SW480 (cell line): ENCODE measurements at regions not wholly inside any gene's neighbourhood (a gene's known extent, or its start where the extent isn't known, plus 50 kb on each side); places are given as distances from the start of the nearest gene placed in this dataset.
A peak's percentile ranks its signal among the peaks of the same experiment; 100 is the strongest.
"Not testable (repeated sequence)": the region's sequence is repeated elsewhere in the genome, so short reads cannot be mapped to it uniquely, and the experiment has no call there.

Experiments used
- DNase-seq: peaks from one replicate; pipeline ENCODE4 v3.0.0-alpha.2; 2016; ENCODE audit warnings: low spot score

DNA sequence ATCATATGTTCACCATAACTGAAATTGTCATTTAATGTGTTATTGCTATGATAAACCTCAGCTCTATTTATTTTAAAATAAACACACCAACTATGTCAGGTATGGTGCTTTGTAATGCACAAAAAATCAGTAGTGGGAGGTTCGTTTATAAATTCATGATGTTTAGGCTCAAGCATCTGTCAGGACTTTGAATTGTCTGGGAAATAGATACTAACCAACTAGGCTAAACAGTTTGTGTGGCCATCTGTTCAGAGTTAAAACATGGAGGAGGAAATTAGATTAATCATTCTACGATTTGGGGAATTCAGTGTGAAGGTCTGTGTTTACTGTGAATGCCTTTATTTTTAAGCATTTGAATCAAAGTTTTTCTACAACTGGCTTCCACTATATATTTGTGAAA is 212.6 kb upstream of the FZD8 start:
- no peak for DNase-seq

GRCh38 chr10:35852721-35853120 is 210.6 kb upstream of the FZD8 start:
- DNase-seq = no peak

DNA sequence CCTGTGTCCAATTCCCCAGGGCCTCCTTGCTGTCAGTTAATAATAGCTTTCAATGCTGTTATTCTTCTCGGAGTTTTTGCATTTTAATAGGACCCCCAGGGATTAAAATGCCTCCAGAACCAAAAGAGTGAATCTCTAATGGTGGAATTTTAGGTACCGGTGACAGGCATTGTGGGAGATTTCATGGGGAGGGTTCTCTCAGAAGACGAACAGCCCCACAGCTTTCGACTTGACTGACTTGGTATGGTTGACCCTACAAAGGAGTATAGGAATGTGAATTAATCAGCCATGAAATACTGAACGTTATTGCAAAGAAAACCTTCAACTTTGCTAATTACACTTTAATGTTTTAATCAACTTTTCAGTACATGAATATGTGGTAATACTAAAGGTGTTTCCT is 206.3 kb upstream of the FZD8 start:
- DNase-seq = no peak

GRCh38 chr10:35844686-35845085 is 202.6 kb upstream of the FZD8 start:
- DNase-seq = no peak

DNA sequence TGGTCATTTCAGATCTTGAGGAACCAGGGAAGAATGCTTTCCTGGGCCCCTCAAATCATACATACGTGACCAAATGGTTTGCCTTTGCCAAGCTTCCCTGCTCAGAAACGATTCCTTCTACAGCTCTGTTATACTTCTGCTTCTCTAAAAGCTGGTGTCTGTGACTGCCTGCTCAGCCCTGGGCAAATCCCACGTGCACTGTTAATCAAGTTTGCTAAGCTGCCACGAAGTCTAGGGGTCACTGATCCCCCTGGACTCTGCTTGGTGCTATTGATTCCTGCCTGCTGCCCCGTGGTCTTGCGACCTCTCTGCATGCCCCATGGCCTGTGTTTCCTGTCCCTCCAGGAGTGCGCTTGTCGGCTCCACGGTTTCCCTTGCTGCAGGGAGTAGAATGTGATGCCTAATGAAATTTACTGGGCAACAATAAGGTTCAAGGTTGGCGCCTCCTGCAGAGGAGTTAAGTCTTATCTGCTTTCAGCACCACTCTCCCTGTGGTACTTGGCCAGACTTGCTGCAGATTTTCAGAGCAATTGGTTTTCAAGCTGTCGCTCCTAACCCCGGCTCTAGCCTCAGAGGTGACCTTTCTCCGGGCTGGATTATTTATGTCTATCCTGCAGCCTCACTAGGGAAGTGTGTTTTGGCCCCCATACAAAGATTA is 201.6 kb upstream of the FZD8 start:
- no peak for DNase-seq

- DNase-seq = no peak
These were observed 196.0 kb upstream of the FZD8 start for GRCh38 chr10:35838054-35838453.

- DNase-seq = no peak
These were observed 193.4 kb upstream of the FZD8 start for GRCh38 chr10:35835545-35835944.

DNA sequence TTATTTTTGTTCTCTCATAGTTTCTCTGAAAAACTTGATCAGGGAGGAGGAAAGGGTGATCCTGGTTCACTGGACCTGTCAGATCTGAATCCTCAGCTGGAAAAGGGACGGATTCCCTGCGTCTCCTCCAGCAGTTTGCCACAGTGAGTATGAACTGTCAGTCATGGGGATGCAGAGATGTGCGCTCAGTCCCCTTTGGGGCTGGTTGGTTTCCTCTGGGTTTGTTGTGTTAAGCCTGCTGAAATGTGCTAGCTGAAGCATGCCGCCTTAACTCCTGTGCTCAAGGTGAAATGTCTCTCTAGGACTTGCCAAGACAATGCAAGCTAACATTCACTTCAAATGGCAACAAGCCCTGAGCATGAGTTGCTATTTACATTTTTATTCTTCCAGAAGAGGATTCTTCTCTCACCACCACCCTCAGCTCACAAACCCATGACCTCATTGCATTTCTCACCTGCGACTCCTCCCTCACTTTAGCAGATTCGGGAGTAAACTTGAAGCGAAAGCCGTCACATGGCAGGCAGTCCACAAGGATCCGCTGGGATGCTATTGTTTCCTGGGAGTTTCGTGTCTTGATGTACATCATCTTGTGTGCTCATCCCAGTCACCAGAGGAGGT is 192.9 kb upstream of the FZD8 start:
- no peak for DNase-seq

DNA sequence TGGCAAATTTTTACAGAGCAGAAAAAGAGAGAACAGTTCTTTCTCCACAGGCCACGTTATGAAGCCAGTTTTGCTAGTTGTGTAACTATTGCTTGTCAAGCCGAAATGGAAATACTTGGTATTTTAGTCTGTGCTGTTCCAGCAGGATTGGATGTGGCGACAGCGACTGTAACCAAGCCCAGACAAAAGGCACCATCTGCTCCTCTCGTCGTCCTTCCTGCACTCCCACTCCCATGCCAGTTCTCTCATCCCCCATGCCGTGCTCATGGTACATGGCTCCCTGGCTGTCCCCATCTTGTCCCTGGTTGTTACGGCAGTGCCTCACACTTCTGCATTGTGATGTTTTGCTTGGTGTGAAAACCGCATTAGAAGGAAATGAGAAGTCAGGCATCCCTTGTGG is 185.7 kb upstream of the FZD8 start:
- DNase-seq = no peak

- DNase-seq = no peak
These were observed 182.6 kb upstream of the FZD8 start for GRCh38 chr10:35824704-35825103.

- no peak for DNase-seq
These were observed 180.2 kb upstream of the FZD8 start for GRCh38 chr10:35822316-35822715.

GRCh38 chr10:35821339-35821911 is 179.3 kb upstream of the FZD8 start:
- no peak for DNase-seq

DNA sequence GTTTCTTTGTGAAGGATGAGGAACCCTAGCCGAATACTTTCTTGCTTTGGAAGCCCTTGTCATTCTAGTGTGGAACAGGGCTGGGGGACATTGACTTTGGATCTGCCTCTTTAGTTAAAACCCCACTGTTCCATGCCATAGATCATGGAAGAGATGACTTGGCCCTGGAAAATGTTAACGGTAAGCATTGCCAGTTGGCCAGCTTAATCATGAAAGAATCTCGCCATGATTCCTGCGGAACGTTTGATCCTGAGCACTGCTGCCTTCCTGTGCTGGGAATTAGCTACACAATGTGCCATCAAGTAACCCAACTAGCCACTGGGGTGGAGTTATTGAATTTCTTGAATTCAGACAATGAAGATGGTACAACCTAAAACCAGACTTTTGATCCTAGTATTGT is 177.6 kb upstream of the FZD8 start:
- no peak for DNase-seq

DNA sequence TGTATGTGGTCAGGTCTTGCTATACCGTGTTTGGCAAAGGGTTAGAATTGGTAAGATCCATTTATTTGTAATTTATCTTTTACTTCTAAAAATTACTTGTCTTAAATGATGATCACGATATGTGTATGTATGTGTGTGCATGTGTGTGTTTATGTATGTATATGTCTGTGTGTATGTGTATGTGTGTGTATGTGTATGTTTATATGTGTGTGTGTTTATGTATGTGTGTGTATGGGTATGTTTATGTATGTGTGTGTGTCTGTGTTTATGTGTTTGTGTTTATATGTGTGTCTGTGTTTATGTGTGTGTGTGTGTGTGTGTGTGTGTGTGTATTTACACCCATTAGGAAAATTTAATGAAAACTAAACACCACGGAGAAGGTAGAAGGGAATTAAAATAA is 176.9 kb upstream of the FZD8 start:
- DNase-seq = no peak

GRCh38 chr10:35817109-35817508 is 175.0 kb upstream of the FZD8 start:
- DNase-seq = not testable (repeated sequence)

DNA sequence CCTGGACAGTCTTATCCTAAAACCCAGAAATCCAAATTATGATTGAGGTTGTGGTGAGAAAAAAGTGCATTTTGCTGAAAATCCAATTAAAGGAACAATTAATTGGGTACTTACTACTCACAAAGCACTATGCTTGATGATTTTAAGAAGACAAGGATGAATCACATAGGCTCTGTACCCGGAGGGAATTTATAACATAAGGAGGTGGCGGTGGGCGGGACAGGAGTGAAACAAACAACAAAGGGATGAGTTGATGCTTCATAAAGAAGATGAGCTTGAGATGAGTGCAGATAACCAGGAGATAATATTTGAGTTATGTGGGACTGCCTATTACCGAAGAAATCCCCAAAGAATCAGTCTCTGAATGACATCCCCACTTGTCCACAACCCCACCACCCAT is 171.1 kb upstream of the FZD8 start:
- no peak for DNase-seq

DNA sequence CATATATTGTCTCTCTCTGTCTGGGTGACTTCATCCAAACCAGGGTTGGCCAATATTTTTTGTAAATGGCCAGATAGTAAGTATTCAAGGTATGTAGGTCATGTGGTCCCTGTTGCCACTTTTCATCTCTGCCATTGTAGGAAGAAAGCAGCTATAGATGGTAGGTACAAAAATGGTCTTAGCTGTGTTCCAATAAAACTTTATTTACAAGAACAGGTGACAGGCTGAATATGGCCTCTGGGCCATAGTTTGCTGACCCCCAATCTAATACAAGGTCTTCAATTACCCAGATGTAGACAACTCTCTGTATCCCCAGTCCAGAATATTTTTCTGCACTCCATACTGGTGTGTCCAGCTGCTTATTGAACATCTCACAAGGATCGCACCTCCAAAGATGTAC is 166.2 kb upstream of the FZD8 start:
- DNase-seq = no peak

- no peak for DNase-seq
These were observed 160.9 kb upstream of the FZD8 start for GRCh38 chr10:35803046-35803445.

DNA sequence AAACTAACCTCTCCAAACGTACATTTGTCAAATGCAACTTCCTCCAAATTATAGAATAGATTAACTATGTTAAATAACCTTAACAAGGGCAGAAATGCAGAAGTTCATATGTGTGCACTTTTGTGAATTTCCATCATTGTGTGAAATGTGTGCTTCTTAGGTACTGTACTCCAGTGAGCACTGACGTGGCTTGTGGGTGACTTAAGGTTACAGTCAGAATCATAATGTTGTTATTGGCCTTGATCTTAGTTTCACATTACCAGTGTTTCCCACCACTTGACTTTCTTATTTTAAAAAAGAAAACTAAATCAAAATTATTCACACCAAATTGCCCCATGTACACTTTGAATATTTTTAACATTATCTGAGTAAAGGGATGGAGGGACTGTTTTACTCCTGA is 155.1 kb upstream of the FZD8 start:
- DNase-seq = no peak

DNA sequence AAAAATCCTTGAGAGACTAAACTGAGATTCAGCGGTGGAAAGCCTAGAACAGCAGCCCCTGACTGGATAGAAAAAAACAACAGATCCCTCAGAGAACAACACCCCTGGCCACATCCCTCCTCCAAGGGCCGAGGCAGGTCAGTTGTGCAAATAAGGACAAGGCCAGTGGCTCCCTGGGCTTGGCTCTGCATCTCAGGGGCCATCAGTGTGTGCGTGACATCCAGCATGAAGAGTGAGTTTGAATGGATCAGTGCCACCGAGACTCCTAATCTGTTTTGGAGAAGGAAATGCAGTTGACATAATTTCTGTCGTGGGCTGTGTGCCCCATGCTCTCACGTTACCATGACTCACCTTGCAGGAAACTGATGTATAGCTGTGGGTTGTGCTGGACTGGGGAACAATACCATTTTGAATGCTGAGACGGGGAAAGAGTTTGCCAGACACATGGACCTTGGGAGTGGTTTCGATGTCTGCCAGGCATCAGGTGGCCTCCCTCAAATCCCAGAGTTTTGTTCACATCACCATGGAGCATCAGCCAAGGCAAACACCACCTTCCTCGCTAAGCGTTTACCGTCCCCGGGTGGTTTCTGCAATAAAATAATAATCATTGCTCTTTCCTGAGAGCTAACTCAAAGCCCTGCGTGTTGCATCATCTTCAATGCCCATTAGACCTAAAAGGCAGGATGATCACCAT is 153.2 kb upstream of the FZD8 start:
- no peak for DNase-seq

DNA sequence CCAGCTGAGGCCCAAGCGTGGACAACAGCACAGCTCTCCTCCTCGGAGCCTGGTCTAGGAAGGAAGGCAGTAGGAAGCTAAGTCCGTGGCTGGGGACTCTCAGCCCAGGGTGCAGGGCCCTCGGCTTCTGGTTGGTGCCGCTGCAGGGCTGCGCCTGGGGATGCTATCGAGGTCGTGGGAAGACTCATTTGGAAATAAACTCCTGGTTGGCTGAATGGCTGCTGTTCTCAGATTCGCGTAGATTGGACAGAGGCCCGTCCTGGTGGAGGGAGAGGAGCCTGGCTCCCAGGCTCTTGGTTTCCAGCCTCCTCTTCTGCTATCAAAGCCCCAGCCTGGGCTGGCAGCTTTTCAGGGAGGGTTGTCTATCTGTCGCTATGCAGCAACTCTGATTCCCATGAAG is 152.6 kb upstream of the FZD8 start:
- no peak for DNase-seq

DNA sequence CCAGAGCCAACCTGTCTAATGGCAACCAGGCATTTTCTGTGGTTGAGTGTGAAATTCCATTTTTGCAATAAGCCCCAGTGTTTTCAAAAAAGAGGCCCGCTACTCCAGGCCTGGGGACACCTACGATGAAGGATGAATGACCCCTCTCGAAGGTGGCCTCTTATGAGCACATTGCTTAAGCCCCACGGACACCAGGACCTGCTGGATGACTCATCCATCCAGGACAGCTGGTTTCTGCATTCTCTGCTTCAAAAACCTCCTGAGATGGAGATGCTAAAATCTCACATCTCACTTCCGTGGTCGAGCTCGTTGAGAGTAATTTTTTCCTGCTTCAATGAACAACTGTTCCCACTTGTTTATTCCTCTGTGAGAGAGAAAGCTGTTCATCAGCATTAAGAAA is 150.2 kb upstream of the FZD8 start:
- DNase-seq = no peak

GRCh38 chr10:35789996-35790395 is 147.9 kb upstream of the FZD8 start:
- DNase-seq = peak; percentile 11
